ENCODE measurements at regions not wholly inside any gene's neighbourhood (a gene's known extent, or its start where the extent isn't known, plus 50 kb on each side); places are given as distances from the start of the nearest gene placed in this dataset.

DNA sequence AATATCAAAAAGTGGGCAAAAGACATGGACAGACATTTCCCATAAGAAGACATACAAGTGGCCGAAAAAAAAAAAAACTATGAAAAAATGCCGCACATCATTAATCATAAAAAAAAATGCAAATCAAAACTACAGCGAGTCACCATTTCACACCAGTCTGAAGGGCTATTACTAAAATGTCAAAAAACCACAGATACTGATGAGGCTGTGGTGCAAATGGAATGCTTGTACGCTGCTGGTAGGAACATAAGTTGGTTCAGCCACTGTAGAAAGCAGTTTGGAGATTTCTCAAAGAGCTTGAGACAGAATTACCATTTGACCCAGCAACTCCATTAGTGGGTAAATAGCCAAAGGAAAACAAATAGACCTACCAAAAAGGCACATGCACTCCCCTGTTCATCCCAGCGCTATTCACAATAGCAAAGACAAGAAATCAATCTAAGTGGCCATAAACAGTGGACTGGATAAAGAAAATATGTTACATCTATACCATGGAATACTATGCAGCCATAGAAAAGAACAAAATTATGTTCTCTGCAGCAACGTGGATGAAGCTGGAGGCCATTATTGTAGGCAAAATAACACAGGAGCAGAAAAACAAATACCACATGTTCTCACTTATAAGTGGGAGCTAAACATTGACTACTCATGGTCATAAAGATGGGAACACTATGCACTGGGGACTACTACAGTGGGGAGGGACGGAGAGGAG, 110.6 kb upstream of the BOD1 start:
- H3K27ac ChIP-seq (ENCODE audit: low read depth in 2 of 2, low read length in 1 of 2) = no peak overlapping the region
- no peak overlapping the region for H3K4me3 ChIP-seq (ENCODE audit: low read depth in 1 of 2, low read length in 2 of 2)
- H3K9me3 ChIP-seq (ENCODE audit: control insufficient read depth in 2 of 2, insufficient read depth in 1 of 2, low read depth in 1 of 2, low read length in 1 of 2) = no peaks in the 10 kb centered on the region
- H3K27me3 ChIP-seq (ENCODE audit: control insufficient read depth in 1 of 2, insufficient read depth in 2 of 2, low read length in 2 of 2) = no peaks in the 10 kb centered on the region
- WGBS, 2 donors = 75 to 84% methylated on average over 7 of the region's 7 CpGs
- no peaks in the 10 kb centered on the region for H3K4me1 ChIP-seq (ENCODE audit: control insufficient read depth in 2 of 2, insufficient read depth in 2 of 2, low read length in 1 of 2)
- H3K36me3 ChIP-seq (ENCODE audit: control insufficient read depth in 2 of 2, insufficient read depth in 2 of 2, low read length in 1 of 2) = no peaks in the 10 kb centered on the region

DNA sequence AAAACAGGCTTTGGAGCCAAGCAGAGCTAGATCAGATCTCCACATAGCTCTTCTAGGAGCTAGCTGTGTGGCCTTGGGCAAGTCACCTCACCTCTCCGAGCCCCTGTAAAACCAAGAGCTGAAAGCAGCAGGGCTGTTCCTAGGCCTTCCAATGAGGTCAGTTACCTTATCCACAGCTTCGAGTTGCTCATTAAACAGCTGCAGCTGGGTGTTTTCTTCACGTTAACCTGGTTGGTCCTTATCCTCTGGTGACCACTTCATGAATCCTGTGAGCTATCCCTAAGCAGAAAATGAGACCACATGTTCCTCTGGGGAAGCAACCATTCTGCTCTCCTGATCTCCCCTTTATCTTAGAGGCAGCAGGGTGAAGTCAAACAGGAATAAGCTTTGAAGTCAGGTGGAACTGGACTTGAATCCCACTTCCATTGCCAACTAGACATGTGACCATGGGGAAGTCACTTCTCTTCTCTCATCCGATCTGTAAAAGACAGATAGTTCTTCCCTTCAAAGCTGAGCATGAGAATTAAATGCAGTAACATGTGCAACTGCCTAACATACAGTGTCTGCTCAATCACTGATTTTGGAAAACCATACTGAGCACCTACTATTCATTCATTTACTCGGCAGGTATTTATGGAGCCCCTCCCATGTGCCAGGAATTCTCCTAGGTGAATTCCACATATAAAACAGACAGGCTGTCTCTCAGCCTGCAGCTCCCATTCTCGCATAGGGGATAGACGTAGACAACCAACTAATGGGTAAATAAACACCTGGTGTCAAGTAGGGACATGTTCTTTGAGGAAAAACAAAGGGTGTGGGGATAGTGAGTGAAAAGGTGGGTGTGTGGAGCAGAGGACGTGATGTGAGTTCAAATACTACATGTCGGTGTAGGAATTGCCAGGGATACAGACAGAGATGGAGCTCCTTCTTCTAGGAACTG, 111.7 kb upstream of the BOD1 start:
- Histone ChIP-seq H3K4me3 (ENCODE audit: low read depth in 1 of 2, low read length in 2 of 2) (no peak overlapping the region), H3K27ac (ENCODE audit: low read depth in 2 of 2, low read length in 1 of 2) (no peak overlapping the region), H3K9me3 (ENCODE audit: control insufficient read depth in 2 of 2, insufficient read depth in 1 of 2, low read depth in 1 of 2, low read length in 1 of 2) (no peaks in the 10 kb centered on the region), H3K4me1 (ENCODE audit: control insufficient read depth in 2 of 2, insufficient read depth in 2 of 2, low read length in 1 of 2) (no peaks in the 10 kb centered on the region), H3K27me3 (ENCODE audit: control insufficient read depth in 1 of 2, insufficient read depth in 2 of 2, low read length in 2 of 2) (no peaks in the 10 kb centered on the region), H3K36me3 (ENCODE audit: control insufficient read depth in 2 of 2, insufficient read depth in 2 of 2, low read length in 1 of 2) (no peaks in the 10 kb centered on the region)
- 47 to 54% methylated on average over 9 of the region's 9 CpGs for WGBS, 2 donors

DNA sequence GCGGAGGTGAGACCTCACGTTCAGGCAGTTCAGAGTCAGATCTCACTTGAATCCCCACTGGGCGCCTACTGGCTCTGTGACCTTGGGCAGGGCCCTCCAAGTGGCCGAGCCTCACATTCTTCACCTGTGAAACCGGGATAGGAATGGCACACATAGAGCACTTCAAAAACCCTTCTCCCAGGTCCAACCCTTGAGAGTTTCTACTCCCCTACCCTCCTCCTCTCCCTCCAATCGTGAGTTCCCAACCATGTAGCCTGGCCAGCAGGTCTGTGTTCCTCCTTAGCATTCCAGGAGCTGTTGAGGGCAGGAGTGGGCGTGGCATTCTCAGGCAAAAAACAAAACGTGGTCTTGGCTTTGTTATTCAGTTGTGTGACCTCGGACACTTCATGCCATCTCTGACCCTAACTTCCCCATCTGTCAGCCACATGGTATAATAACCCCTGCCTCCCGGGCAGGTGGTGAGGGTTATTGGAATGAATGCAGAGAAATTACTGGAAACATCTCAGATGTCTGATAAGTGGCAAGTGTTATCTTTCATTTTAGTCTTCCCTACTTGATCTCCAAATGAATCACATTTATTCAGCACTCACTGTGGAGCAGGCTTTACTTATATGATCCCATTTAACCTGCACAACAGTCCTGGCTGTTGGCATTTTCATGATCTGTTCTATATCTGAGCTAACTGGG, 112.8 kb upstream of the BOD1 start:
- Histone ChIP-seq H3K27ac (ENCODE audit: low read depth in 2 of 2, low read length in 1 of 2) (no peak overlapping the region), H3K36me3 (ENCODE audit: control insufficient read depth in 2 of 2, insufficient read depth in 2 of 2, low read length in 1 of 2) (no peaks in the 10 kb centered on the region), H3K4me1 (ENCODE audit: control insufficient read depth in 2 of 2, insufficient read depth in 2 of 2, low read length in 1 of 2) (no peaks in the 10 kb centered on the region), H3K4me3 (ENCODE audit: low read depth in 1 of 2, low read length in 2 of 2) (no peak overlapping the region), H3K9me3 (ENCODE audit: control insufficient read depth in 2 of 2, insufficient read depth in 1 of 2, low read depth in 1 of 2, low read length in 1 of 2) (no peaks in the 10 kb centered on the region), H3K27me3 (ENCODE audit: control insufficient read depth in 1 of 2, insufficient read depth in 2 of 2, low read length in 2 of 2) (no peaks in the 10 kb centered on the region)
- 60 to 62% methylated on average over 10 of the region's 10 CpGs for WGBS, 2 donors

DNA sequence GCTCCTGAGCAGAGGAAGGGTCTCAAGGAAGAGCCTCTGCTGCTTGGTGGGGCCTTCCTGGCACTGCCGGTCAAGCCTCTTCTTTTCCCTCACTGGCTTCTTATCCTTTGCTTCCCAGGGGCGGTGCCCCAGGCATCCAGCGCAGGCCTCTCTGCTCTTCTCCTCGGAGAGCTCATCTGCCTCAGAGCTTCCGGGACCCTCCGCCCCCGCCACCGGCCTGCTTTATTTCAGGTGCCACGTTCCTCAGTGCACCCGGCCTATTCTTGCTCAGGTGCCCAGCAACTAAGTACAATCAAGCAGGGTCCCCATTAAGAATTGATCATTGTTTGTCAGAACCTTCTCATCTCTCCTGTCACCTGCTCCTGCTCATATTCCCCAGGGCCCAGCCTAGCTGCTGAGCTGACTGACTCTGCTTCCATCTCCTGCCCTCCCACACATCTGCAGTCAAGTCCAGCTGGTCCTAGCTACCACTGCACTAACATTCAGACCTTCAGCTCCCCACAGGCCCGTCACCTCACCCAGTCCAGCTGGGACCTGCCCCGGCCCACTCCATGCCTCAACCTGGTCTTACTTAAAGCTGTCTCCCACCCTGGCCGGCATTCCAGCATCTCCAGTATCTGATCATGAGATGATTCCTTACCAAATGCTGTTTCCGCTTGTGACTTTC, 114.3 kb upstream of the BOD1 start:
- H3K27me3 ChIP-seq (ENCODE audit: control insufficient read depth in 1 of 2, insufficient read depth in 2 of 2, low read length in 2 of 2) = no peaks in the 10 kb centered on the region
- H3K9me3 ChIP-seq (ENCODE audit: control insufficient read depth in 2 of 2, insufficient read depth in 1 of 2, low read depth in 1 of 2, low read length in 1 of 2) = no peaks in the 10 kb centered on the region
- no peak overlapping the region for H3K4me3 ChIP-seq (ENCODE audit: low read depth in 1 of 2, low read length in 2 of 2)
- no peaks in the 10 kb centered on the region for H3K36me3 ChIP-seq (ENCODE audit: control insufficient read depth in 2 of 2, insufficient read depth in 2 of 2, low read length in 1 of 2)
- H3K4me1 ChIP-seq (ENCODE audit: control insufficient read depth in 2 of 2, insufficient read depth in 2 of 2, low read length in 1 of 2) = no peaks in the 10 kb centered on the region
- H3K27ac ChIP-seq (ENCODE audit: low read depth in 2 of 2, low read length in 1 of 2) = no peak overlapping the region
- WGBS, 2 donors = 90 to 92% methylated on average over 14 of the region's 14 CpGs

DNA sequence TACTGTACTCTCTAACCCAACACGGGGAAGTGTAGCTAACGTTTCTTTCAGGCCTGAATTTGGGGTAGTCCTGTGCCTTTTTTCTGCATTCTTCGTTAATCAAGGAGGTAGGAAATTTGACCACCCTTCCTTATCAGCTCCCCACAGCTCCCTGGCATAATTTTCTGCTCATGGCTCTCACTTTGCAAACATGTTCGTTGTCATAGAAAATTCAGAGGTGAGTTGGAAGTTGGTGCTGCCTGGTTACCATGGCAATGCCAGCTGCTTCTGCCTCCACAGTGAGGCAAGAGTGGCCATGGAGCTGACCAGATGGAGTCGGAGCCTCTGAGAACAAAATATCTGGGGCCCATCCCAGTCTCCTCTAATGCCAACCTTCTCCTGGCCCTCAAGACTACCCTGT, 116.6 kb upstream of the BOD1 start:
- no peaks in the 10 kb centered on the region for H3K36me3 ChIP-seq (ENCODE audit: control insufficient read depth in 2 of 2, insufficient read depth in 2 of 2, low read length in 1 of 2)
- 77 to 79% methylated on average over 5 of the region's 5 CpGs for WGBS, 2 donors
- H3K4me3 ChIP-seq (ENCODE audit: low read depth in 1 of 2, low read length in 2 of 2) = no peak overlapping the region
- no peaks in the 10 kb centered on the region for H3K9me3 ChIP-seq (ENCODE audit: control insufficient read depth in 2 of 2, insufficient read depth in 1 of 2, low read depth in 1 of 2, low read length in 1 of 2)
- H3K27ac ChIP-seq (ENCODE audit: low read depth in 2 of 2, low read length in 1 of 2) = no peak overlapping the region
- H3K4me1 ChIP-seq (ENCODE audit: control insufficient read depth in 2 of 2, insufficient read depth in 2 of 2, low read length in 1 of 2) = no peaks in the 10 kb centered on the region
- H3K27me3 ChIP-seq (ENCODE audit: control insufficient read depth in 1 of 2, insufficient read depth in 2 of 2, low read length in 2 of 2) = no peaks in the 10 kb centered on the region

DNA sequence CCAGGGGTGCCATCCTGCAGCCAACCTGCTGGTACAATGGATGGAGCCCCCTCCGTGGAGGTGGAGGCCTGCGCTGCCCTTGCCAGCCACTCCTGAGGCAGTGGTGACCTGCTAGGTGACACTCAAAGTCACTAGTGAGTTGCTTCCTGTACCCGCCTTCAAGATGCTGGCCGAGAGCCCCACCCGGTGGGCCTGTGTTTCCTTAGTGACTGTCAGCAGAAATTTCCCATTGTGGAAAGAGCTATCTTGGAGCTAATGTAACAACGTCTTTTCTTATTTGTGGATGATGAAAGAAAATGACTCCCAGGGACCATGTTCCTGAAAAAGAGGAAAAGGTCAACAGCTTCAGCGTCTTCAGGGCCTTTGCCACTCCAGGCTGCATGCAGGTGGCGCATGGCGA, 117.0 kb upstream of the BOD1 start:
- H3K36me3 ChIP-seq (ENCODE audit: control insufficient read depth in 2 of 2, insufficient read depth in 2 of 2, low read length in 1 of 2) = no peaks in the 10 kb centered on the region
- H3K4me1 ChIP-seq (ENCODE audit: control insufficient read depth in 2 of 2, insufficient read depth in 2 of 2, low read length in 1 of 2) = no peaks in the 10 kb centered on the region
- H3K27me3 ChIP-seq (ENCODE audit: control insufficient read depth in 1 of 2, insufficient read depth in 2 of 2, low read length in 2 of 2) = no peaks in the 10 kb centered on the region
- H3K27ac ChIP-seq (ENCODE audit: low read depth in 2 of 2, low read length in 1 of 2) = no peak overlapping the region
- H3K9me3 ChIP-seq (ENCODE audit: control insufficient read depth in 2 of 2, insufficient read depth in 1 of 2, low read depth in 1 of 2, low read length in 1 of 2) = no peaks in the 10 kb centered on the region
- H3K4me3 ChIP-seq (ENCODE audit: low read depth in 1 of 2, low read length in 2 of 2) = no peak overlapping the region
- 80 to 81% methylated on average over 9 of the region's 9 CpGs for WGBS, 2 donors

DNA sequence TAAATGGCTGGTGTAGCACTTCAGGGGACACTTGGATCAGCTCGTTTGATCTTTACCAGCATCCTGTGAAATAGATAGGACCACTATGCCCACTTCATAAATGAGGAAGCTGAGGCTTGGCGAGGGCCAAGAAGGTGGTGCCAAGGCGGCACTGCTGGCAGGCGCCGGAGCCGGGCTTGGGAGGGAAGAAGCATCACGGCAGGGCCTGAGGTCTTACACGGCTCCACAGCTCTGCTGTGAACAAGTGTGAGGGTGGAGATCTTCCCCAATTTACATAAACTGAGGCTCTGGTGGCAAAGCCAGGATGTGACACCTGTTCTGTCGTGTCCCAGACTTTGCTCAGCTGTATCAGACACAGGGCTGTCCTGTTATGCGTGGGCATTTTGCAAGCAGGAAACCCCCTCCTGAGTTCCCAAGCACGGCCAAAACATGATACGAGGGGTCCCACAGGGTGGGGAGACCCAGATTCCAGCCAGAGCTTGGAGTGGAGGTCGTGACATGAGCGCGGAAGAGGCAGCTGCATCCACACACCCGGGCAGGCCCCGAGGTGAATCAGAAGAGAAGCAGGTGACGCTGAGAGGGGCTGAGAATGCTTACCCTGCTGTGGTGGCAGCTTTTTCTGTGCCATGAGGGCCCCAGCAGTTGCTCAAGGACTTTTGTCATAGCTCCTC, 117.5 kb upstream of the BOD1 start:
- no peaks in the 10 kb centered on the region for H3K27me3 ChIP-seq (ENCODE audit: control insufficient read depth in 1 of 2, insufficient read depth in 2 of 2, low read length in 2 of 2)
- no peaks in the 10 kb centered on the region for H3K4me1 ChIP-seq (ENCODE audit: control insufficient read depth in 2 of 2, insufficient read depth in 2 of 2, low read length in 1 of 2)
- no peaks in the 10 kb centered on the region for H3K36me3 ChIP-seq (ENCODE audit: control insufficient read depth in 2 of 2, insufficient read depth in 2 of 2, low read length in 1 of 2)
- H3K9me3 ChIP-seq (ENCODE audit: control insufficient read depth in 2 of 2, insufficient read depth in 1 of 2, low read depth in 1 of 2, low read length in 1 of 2) = no peaks in the 10 kb centered on the region
- H3K27ac ChIP-seq (ENCODE audit: low read depth in 2 of 2, low read length in 1 of 2) = no peak overlapping the region
- H3K4me3 ChIP-seq (ENCODE audit: low read depth in 1 of 2, low read length in 2 of 2) = no peak overlapping the region
- WGBS, 2 donors = 72 to 75% methylated on average over 18 of the region's 18 CpGs

DNA sequence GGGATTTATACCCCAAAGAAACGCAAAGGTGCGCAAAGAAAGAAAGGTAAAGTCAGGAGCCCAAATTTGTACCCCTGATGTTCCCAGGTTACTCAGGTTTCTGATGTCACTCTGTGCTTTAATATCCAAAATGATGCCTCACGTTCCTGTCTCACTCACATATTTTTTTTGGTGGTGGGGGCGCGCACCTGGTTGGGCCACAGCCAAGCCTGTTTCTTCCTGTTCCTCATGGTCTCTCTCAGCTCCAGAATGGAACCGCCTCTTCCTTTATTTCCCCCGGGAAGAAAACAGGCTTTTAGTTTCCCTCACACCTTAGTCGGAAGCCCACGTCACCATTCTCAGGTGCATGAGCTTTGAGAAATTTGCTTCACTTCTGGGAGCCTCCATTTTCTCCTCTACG, 118.3 kb upstream of the BOD1 start:
- H3K27ac ChIP-seq (ENCODE audit: low read depth in 2 of 2, low read length in 1 of 2) = no peak overlapping the region
- H3K9me3 ChIP-seq (ENCODE audit: control insufficient read depth in 2 of 2, insufficient read depth in 1 of 2, low read depth in 1 of 2, low read length in 1 of 2) = no peaks in the 10 kb centered on the region
- H3K4me3 ChIP-seq (ENCODE audit: low read depth in 1 of 2, low read length in 2 of 2) = no peak overlapping the region
- no peaks in the 10 kb centered on the region for H3K36me3 ChIP-seq (ENCODE audit: control insufficient read depth in 2 of 2, insufficient read depth in 2 of 2, low read length in 1 of 2)
- 72 to 79% methylated on average over 10 of the region's 10 CpGs for whole genome bisulfite sequencing, 2 donors
- H3K27me3 ChIP-seq (ENCODE audit: control insufficient read depth in 1 of 2, insufficient read depth in 2 of 2, low read length in 2 of 2) = no peaks in the 10 kb centered on the region
- no peaks in the 10 kb centered on the region for H3K4me1 ChIP-seq (ENCODE audit: control insufficient read depth in 2 of 2, insufficient read depth in 2 of 2, low read length in 1 of 2)

DNA sequence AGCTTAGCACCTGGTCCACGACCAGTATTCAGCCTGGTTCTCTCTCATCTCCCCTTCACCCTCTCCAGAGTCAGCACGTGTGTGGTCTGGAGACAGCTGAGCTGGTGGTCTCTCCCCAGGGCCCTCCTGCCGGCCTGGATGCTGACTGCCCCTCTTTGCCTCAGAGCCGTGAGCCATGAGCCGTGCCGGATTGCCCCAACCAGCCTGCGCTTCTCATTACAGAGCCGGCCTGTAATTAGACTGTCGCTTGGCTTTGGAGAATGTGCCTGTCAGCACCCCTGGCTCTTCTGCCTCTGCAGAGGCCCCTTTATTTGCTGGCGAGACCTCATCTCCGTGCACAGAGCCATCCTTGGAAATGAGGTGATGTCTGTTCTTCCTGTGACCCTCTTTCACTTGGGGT, 118.7 kb upstream of the BOD1 start:
- Histone ChIP-seq H3K9me3 (ENCODE audit: control insufficient read depth in 2 of 2, insufficient read depth in 1 of 2, low read depth in 1 of 2, low read length in 1 of 2) (no peaks in the 10 kb centered on the region), H3K36me3 (ENCODE audit: control insufficient read depth in 2 of 2, insufficient read depth in 2 of 2, low read length in 1 of 2) (no peaks in the 10 kb centered on the region), H3K27ac (ENCODE audit: low read depth in 2 of 2, low read length in 1 of 2) (no peak overlapping the region), H3K4me1 (ENCODE audit: control insufficient read depth in 2 of 2, insufficient read depth in 2 of 2, low read length in 1 of 2) (no peaks in the 10 kb centered on the region), H3K4me3 (ENCODE audit: low read depth in 1 of 2, low read length in 2 of 2) (no peak overlapping the region), H3K27me3 (ENCODE audit: control insufficient read depth in 1 of 2, insufficient read depth in 2 of 2, low read length in 2 of 2) (no peaks in the 10 kb centered on the region)
- WGBS, 2 donors = 71 to 79% methylated on average over 11 of the region's 11 CpGs

Data from esophagus (tissue), 2 donors.